Ascending aorta (tissue), 2 donors: ENCODE measurements at regions not wholly inside any gene's neighbourhood (a gene's known extent, or its start where the extent isn't known, plus 50 kb on each side); places are given as distances from the start of the nearest gene placed in this dataset.

Experiments used
- DNase-seq, 2 donors: peaks; one replicate each; pipeline ENCODE4 v3.0.0-alpha.2; 2019; ENCODE audit warnings: low spot score in 2 of 2
- H3K27ac ChIP-seq, 2 donors: fragments of 200-600 bp; sonication (generic); one replicate each; pipeline ENCODE4 v1.5.1; 2016 to 2017; ENCODE audit warnings: mild to moderate bottlenecking in 1 of 2
- H3K27me3 ChIP-seq: fragments of 200-600 bp; sonication (generic); one replicate; pipeline ENCODE4 v1.5.1; 2017
- H3K36me3 ChIP-seq, 2 donors: fragments of 200-600 bp; sonication (generic); one replicate each; pipeline ENCODE4 v1.5.1; 2016
- H3K4me1 ChIP-seq, 2 donors: fragments of 200-600 bp; sonication (generic); one replicate each; pipeline ENCODE4 v1.5.1; 2016 to 2017; ENCODE audit warnings: mild to moderate bottlenecking in 1 of 2
- H3K4me3 ChIP-seq, 2 donors: fragments of 200-600 bp; sonication (generic); one replicate each; pipeline ENCODE4 v1.5.1; 2016 to 2017; ENCODE audit warnings: mild to moderate bottlenecking in 1 of 2
- H3K9me3 ChIP-seq, 2 donors: fragments of 200-600 bp; sonication (generic); one replicate each; pipeline ENCODE4 v1.5.1; 2016
- CTCF ChIP-seq, 3 experiments: fragments of 200-600 bp in 2 of 3; fragments of 450-650 bp in 1 of 3; sonication (generic) in 2 of 3; IDR thresholded peaks; one replicate each; pipeline ENCODE4 v1.5.1; 2016 to 2019; ENCODE audit warnings: antibody characterized with exemption in 3 of 3, mild to moderate bottlenecking in 1 of 3, moderate library complexity in 1 of 3
- intact Hi-C: fragments of 100-400 bp; cut with DNase I; formaldehyde crosslinking; loops from one replicate; pipeline ENCODE4 v1.15.1; 2023

DNA sequence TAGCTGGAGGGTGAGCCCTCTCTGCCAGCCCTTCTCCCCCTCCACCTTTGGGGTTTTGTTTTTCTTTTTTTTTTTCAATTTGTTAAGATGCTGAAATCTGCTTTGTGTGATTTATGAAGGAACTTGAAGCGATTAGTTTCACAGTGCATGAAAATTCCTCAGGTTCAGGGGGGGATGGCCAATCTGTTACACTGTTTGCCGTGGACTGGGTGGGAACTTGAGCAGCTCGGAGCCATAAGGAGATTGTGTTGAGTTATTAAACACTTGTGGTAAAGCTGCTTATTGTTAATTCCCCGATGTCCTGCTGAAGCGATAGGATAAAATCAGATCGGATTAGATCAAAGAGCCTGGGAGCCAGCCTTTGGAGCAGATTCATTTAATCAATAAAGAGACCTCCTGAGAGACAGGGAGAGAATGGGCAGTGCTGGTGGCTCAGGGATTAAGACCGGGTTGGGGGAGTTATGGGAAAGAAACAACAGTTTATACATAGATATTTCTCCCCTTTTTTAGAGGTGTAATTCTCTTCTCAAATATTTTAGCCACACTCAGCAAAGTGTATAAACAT, 105.8 kb upstream of the SPATA31D4 start:
- intact Hi-C loops: no loop called here
- TF ChIP-seq CTCF (IDR thresholded peaks at IDR 0.05): no peak
- peaks cover 0 to 23% of the 10 kb centered on the region in 2 donors for H3K4me1 ChIP-seq

DNA sequence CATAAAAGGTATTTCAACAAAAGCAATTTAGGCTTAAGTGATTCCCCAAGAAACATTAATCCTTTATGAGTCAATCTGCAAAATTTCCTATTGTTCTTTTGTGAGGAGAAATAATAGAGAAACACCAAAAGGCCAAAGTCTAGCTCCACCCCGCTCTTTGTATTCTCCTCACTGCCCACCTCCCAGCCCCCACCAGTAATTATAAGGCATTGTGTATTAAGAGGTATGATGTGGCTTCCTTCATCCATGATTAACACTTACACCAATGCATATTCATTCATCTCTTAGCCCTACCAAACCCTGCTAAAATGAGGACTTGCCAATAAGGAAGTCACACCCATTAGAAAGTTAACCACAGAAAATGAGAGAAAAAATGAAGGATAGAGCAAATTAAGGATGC, 105.3 kb upstream of the SPATA31D4 start:
- H3K4me1 ChIP-seq: peaks cover 0 to 19% of the 10 kb centered on the region in 2 donors

More for the DNA sequence above, 105.8 kb upstream of the SPATA31D4 start:
- H3K9me3 ChIP-seq: no peaks in the 10 kb centered on the region
- no peak overlapping the region for H3K4me3 ChIP-seq
- no peaks in the 10 kb centered on the region for H3K27me3 ChIP-seq
- no peak for DNase-seq
- H3K36me3 ChIP-seq: no peaks in the 10 kb centered on the region
- H3K27ac ChIP-seq: no peak overlapping the region

DNA sequence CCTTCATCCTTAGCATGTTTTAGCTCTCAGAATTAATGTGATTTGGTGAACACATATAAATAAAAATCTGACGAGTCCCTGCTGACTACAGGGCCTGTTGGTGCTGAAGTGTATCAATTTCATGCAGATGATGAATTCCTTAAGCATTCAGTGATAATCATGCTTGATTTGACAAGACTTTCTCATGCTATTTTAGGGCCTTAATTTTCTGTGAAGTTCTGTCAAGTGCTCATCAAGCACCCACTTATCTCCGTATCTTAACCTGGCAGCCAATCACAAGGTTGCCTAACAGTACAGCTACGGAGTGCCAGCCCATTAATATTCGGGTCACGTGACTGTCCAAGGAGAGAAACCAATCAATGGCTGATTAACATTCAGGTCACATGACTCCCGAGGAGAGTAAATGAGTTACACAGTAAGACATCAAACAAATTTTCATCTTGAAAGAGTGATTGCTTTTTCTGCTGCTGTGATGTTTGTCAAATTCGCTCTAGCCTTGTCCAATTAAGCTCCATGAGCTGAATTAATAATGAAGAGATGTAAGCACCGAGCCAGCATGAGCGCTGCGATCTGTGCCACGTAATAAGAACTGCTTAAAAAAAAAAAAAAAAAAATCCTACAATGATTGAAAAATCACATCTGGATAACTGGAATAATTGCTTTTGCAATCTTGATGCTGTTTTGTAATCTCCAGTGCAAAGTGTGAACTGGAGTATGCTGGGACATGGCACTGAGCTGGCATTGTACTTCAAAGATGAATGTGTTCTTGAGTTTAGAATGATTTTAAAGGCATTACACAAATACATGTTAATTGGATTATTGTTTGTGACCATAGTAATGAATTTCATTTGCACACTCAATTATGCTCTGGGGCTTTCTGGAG, 104.3 kb upstream of the SPATA31D4 start:
- no peak for DNase-seq
- no peak for TF ChIP-seq CTCF (IDR thresholded peaks at IDR 0.05)
- intact Hi-C loops: no loop called here
- Histone ChIP-seq H3K36me3 (no peaks in the 10 kb centered on the region), H3K4me3 (no peak overlapping the region), H3K27me3 (no peaks in the 10 kb centered on the region), H3K9me3 (no peaks in the 10 kb centered on the region), H3K4me1 (peaks cover 0 to 19% of the 10 kb centered on the region in 2 donors), H3K27ac (no peak overlapping the region)

More for the DNA sequence above, 105.3 kb upstream of the SPATA31D4 start:
- intact Hi-C loops: no loop called here
- Histone ChIP-seq H3K27ac (no peak overlapping the region), H3K4me3 (no peak overlapping the region), H3K9me3 (no peaks in the 10 kb centered on the region), H3K27me3 (no peaks in the 10 kb centered on the region), H3K36me3 (no peaks in the 10 kb centered on the region)
- no peak for TF ChIP-seq CTCF (IDR thresholded peaks at IDR 0.05)
- no peak for DNase-seq

GRCh38 chr9:81824802-81825730, 103.2 kb upstream of the SPATA31D4 start:
- no peak for DNase-seq
- Histone ChIP-seq H3K9me3 (no peaks in the 10 kb centered on the region), H3K27ac (no peak overlapping the region), H3K4me1 (peaks cover 0 to 10% of the 10 kb centered on the region in 2 donors), H3K27me3 (no peaks in the 10 kb centered on the region), H3K4me3 (no peak overlapping the region), H3K36me3 (no peaks in the 10 kb centered on the region)
- no peak for TF ChIP-seq CTCF (IDR thresholded peaks at IDR 0.05)
- intact Hi-C loops: no loop called here

DNA sequence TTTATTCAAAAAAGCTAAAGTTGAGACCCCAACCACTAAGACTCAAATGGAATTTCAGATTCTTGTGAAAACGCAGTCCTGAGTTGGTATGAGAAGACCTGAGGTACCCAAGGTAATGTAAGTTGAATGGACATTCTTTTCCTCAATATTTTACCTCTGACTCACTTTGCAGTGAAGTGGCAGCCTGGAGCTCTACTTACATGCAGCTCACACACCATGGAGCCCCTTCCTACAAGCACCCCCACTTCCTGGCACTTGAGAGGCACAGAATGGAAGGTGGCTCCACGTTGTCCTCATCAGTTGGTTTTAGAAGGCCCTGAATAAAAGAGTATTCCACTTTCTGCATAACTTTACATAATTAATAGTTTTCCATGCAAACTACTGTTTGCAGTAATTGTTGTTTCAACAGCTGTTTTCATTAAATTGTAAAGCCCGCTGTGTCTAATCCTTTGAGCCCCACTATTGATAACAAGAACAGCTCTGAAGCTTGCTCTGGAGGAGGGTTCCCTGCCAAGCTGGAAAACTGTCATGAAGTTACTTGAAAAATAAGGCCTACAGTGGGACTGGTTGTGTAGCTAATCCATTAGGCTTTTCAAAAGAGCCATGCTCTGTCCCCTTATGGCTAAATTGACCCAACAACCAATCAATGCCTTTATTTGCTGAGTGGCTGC, 102.2 kb upstream of the SPATA31D4 start:
- H3K36me3 ChIP-seq: no peaks in the 10 kb centered on the region
- no peak overlapping the region for H3K4me3 ChIP-seq
- H3K4me1 ChIP-seq: peaks cover 0 to 3% of the 10 kb centered on the region in 2 donors
- TF ChIP-seq CTCF (IDR thresholded peaks at IDR 0.05): no peak
- H3K9me3 ChIP-seq: no peaks in the 10 kb centered on the region
- no peak for DNase-seq
- intact Hi-C loops: no loop called here
- no peak overlapping the region for H3K27ac ChIP-seq
- H3K27me3 ChIP-seq: no peaks in the 10 kb centered on the region
